Central memory CD8-positive, alpha-beta T cell (primary cell): ENCODE measurements at regions not wholly inside any gene's neighbourhood (a gene's known extent, or its start where the extent isn't known, plus 50 kb on each side); places are given as distances from the start of the nearest gene placed in this dataset.

Experiments used
- ATAC-seq: fragments of 150-1000 bp; cut with Tn5 transposase; replicated peaks from 2 replicates; pipeline ENCODE4 v1.10.0; 2022; ENCODE audit warnings: mild to moderate bottlenecking, moderate FRiP score, moderate number of reproducible peaks; ENCODE audit not compliant: poor library complexity, severe bottlenecking; ENCODE audit errors: extremely low read depth
- DNase-seq, 2 donors: peaks; one replicate each; pipeline ENCODE4 v3.0.0; 2021; ENCODE audit warnings: low spot score in 2 of 2
- H3K27ac Mint-ChIP-seq: one replicate; pipeline ENCODE4 v1.8.0; 2022; ENCODE audit warnings: low read depth, mild to moderate bottlenecking, moderate library complexity, mixed read lengths
- H3K27me3 Mint-ChIP-seq: one replicate; pipeline ENCODE4 v1.8.0; 2022; ENCODE audit warnings: mixed read lengths
- H3K36me3 Mint-ChIP-seq: one replicate; pipeline ENCODE4 v1.8.0; 2022; ENCODE audit warnings: mild to moderate bottlenecking, moderate library complexity, mixed read lengths; ENCODE audit not compliant: insufficient read depth
- H3K4me1 Mint-ChIP-seq: one replicate; pipeline ENCODE4 v1.8.0; 2022; ENCODE audit warnings: mixed read lengths
- H3K4me3 Mint-ChIP-seq: one replicate; pipeline ENCODE4 v1.8.0; 2022; ENCODE audit warnings: mild to moderate bottlenecking, moderate library complexity, mixed read lengths
- H3K9me3 Mint-ChIP-seq: one replicate; pipeline ENCODE4 v1.8.0; 2022; ENCODE audit warnings: mixed read lengths

GRCh38 chr1:229952670-229953520 lies 114.1 kb upstream of the GALNT2 start:
- DNase-seq (no peak), ATAC-seq (no peak)
- no peak overlapping the region for H3K27ac Mint-ChIP-seq
- H3K4me1 Mint-ChIP-seq = no peaks in the 10 kb centered on the region
- H3K4me3 Mint-ChIP-seq = no peak overlapping the region
- H3K27me3 Mint-ChIP-seq = peaks cover 55% of the 10 kb centered on the region
- no peaks in the 10 kb centered on the region for H3K36me3 Mint-ChIP-seq
- H3K9me3 Mint-ChIP-seq = no peaks in the 10 kb centered on the region

- H3K9me3 Mint-ChIP-seq = no peaks in the 10 kb centered on the region
- H3K4me3 Mint-ChIP-seq = no peak overlapping the region
- peaks cover 57% of the 10 kb centered on the region for H3K27me3 Mint-ChIP-seq
- H3K27ac Mint-ChIP-seq = no peak overlapping the region
- no peaks in the 10 kb centered on the region for H3K4me1 Mint-ChIP-seq
- ATAC-seq (no peak), DNase-seq (no peak)
- no peaks in the 10 kb centered on the region for H3K36me3 Mint-ChIP-seq
Measured at GRCh38 chr1:229953736-229954326, 113.2 kb upstream of the GALNT2 start.

- ATAC-seq = no peak
- no peak overlapping the region for H3K27ac Mint-ChIP-seq
- no peaks in the 10 kb centered on the region for H3K9me3 Mint-ChIP-seq
- no peak for DNase-seq
- peaks cover 73% of the 10 kb centered on the region for H3K27me3 Mint-ChIP-seq
- H3K4me1 Mint-ChIP-seq = no peaks in the 10 kb centered on the region
- no peak overlapping the region for H3K4me3 Mint-ChIP-seq
- H3K36me3 Mint-ChIP-seq = no peaks in the 10 kb centered on the region
Measured at GRCh38 chr1:229964281-229964680, 102.8 kb upstream of the GALNT2 start.

GRCh38 chr1:229970714-229971113 lies 96.3 kb upstream of the GALNT2 start:
- no peak for ATAC-seq
- no peaks in the 10 kb centered on the region for H3K36me3 Mint-ChIP-seq
- no peak for DNase-seq

GRCh38 chr1:229971141-229971540 lies 95.9 kb upstream of the GALNT2 start:
- Mint-ChIP-seq H3K27ac (no peak overlapping the region), H3K27me3 (peaks cover 42% of the 10 kb centered on the region), H3K4me3 (no peak overlapping the region), H3K4me1 (no peaks in the 10 kb centered on the region), H3K36me3 (no peaks in the 10 kb centered on the region), H3K9me3 (peaks cover 7% of the 10 kb centered on the region)
- no peak for ATAC-seq
- DNase-seq = no peak

More at GRCh38 chr1:229970714-229971113, 96.3 kb upstream of the GALNT2 start:
- H3K27me3 Mint-ChIP-seq = peaks cover 42% of the 10 kb centered on the region
- H3K27ac Mint-ChIP-seq = no peak overlapping the region
- H3K4me1 Mint-ChIP-seq = no peaks in the 10 kb centered on the region
- no peak overlapping the region for H3K4me3 Mint-ChIP-seq
- H3K9me3 Mint-ChIP-seq = peaks cover 7% of the 10 kb centered on the region

- Mint-ChIP-seq H3K4me3 (no peak overlapping the region), H3K27me3 (peaks cover 35% of the 10 kb centered on the region), H3K4me1 (no peaks in the 10 kb centered on the region), H3K9me3 (peaks cover 7% of the 10 kb centered on the region), H3K27ac (no peak overlapping the region), H3K36me3 (no peaks in the 10 kb centered on the region)
- ATAC-seq (no peak), DNase-seq (no peak)
Measured at GRCh38 chr1:229972600-229973296, 94.3 kb upstream of the GALNT2 start.

GRCh38 chr1:229973297-229973612 lies 93.8 kb upstream of the GALNT2 start:
- no peak for ATAC-seq
- no peak overlapping the region for H3K27ac Mint-ChIP-seq
- H3K9me3 Mint-ChIP-seq = peaks cover 7% of the 10 kb centered on the region
- no peak overlapping the region for H3K4me3 Mint-ChIP-seq
- no peak for DNase-seq
- no peaks in the 10 kb centered on the region for H3K36me3 Mint-ChIP-seq
- H3K4me1 Mint-ChIP-seq = no peaks in the 10 kb centered on the region
- peaks cover 31% of the 10 kb centered on the region for H3K27me3 Mint-ChIP-seq

- no peak for ATAC-seq
- Mint-ChIP-seq H3K4me1 (no peaks in the 10 kb centered on the region), H3K9me3 (peaks cover 7% of the 10 kb centered on the region), H3K27me3 (peaks cover 42% of the 10 kb centered on the region), H3K36me3 (no peaks in the 10 kb centered on the region), H3K27ac (no peak overlapping the region), H3K4me3 (no peak overlapping the region)
- no peak for DNase-seq
Measured at GRCh38 chr1:229975047-229975446, 92.0 kb upstream of the GALNT2 start.

- no peak for DNase-seq
- H3K4me1 Mint-ChIP-seq = no peaks in the 10 kb centered on the region
- H3K4me3 Mint-ChIP-seq = no peak overlapping the region
- H3K27ac Mint-ChIP-seq = no peak overlapping the region
- H3K9me3 Mint-ChIP-seq = peaks cover 7% of the 10 kb centered on the region
- H3K36me3 Mint-ChIP-seq = no peaks in the 10 kb centered on the region
- H3K27me3 Mint-ChIP-seq = peaks cover 67% of the 10 kb centered on the region
- no peak for ATAC-seq
Measured at GRCh38 chr1:229980009-229980408, 87.0 kb upstream of the GALNT2 start.

- H3K4me3 Mint-ChIP-seq = no peak overlapping the region
- H3K27ac Mint-ChIP-seq = no peak overlapping the region
- ATAC-seq (no peak), DNase-seq (no peak)
- no peaks in the 10 kb centered on the region for H3K4me1 Mint-ChIP-seq
- H3K36me3 Mint-ChIP-seq = no peaks in the 10 kb centered on the region
- peaks cover 62% of the 10 kb centered on the region for H3K27me3 Mint-ChIP-seq
- H3K9me3 Mint-ChIP-seq = no peaks in the 10 kb centered on the region
Measured at GRCh38 chr1:229981736-229982135, 85.3 kb upstream of the GALNT2 start.

- Mint-ChIP-seq H3K36me3 (no peaks in the 10 kb centered on the region), H3K4me1 (no peaks in the 10 kb centered on the region), H3K9me3 (no peaks in the 10 kb centered on the region), H3K27me3 (peaks cover 68% of the 10 kb centered on the region), H3K27ac (no peak overlapping the region), H3K4me3 (no peak overlapping the region)
- DNase-seq = no peak
- ATAC-seq = no peak
Measured at GRCh38 chr1:229984310-229984991, 82.6 kb upstream of the GALNT2 start.

- H3K4me3 Mint-ChIP-seq = no peak overlapping the region
- no peaks in the 10 kb centered on the region for H3K4me1 Mint-ChIP-seq
- DNase-seq (no peak), ATAC-seq (no peak)
- H3K27me3 Mint-ChIP-seq = peaks cover 61% of the 10 kb centered on the region
- no peaks in the 10 kb centered on the region for H3K9me3 Mint-ChIP-seq
- H3K36me3 Mint-ChIP-seq = no peaks in the 10 kb centered on the region
- no peak overlapping the region for H3K27ac Mint-ChIP-seq
Measured at GRCh38 chr1:229984992-229985612, 81.9 kb upstream of the GALNT2 start.
